CD4-positive, alpha-beta T cell treated with Interleukin-6 for 4 hours (primary cell): ENCODE measurements at regions not wholly inside any gene's neighbourhood (a gene's known extent, or its start where the extent isn't known, plus 50 kb on each side); places are given as distances from the start of the nearest gene placed in this dataset.

Experiments
- DNase-seq: peaks from one replicate; pipeline ENCODE4 v3.0.0-alpha.2; 2020; ENCODE audit warnings: mixed read lengths

GRCh38 chr5:173835131-173835530, 53.0 kb upstream of the CPEB4 start:
- no peak for DNase-seq

DNA sequence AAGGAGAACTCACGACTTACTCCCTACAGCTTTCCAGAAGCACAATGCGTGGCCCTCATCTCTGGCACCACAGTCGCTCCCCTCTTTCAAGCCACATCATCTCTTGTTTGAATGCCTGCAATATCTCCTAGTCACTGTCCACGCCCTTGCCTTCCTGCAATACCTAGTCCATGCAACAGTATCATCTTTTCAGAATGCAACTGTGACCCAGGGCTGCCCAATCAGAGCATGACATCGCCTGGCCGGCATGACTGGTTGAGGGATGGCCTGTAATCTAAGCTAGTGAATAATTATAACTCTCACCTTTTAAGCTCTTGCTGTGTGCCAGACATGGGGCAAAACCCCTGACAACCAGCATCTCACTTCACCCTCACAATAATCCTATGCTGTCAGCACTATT, 52.5 kb upstream of the CPEB4 start:
- DNase-seq = no peak

- DNase-seq = no peak
Measured at GRCh38 chr5:173837654-173838053, 50.5 kb upstream of the CPEB4 start.
